Omental fat pad (tissue), 3 donors: ENCODE measurements at regions not wholly inside any gene's neighbourhood (a gene's known extent, or its start where the extent isn't known, plus 50 kb on each side); places are given as distances from the start of the nearest gene placed in this dataset.

Source experiments
- ATAC-seq: fragments of 150-250 bp; one replicate; pipeline ENCODE4 v1.9.1; 2016; ENCODE audit warnings: mild to moderate bottlenecking, moderate library complexity; ENCODE audit not compliant: low FRiP score
- DNase-seq: peaks from one replicate; pipeline ENCODE4 v3.0.0-alpha.2; 2019; ENCODE audit warnings: low spot score
- CTCF ChIP-seq, 3 donors: fragments of 450-650 bp; IDR thresholded peaks; one replicate each; pipeline ENCODE4 v1.5.1; 2016 to 2017; ENCODE audit warnings: antibody characterized with exemption in 3 of 3, mild to moderate bottlenecking in 3 of 3, moderate library complexity in 2 of 3

DNA sequence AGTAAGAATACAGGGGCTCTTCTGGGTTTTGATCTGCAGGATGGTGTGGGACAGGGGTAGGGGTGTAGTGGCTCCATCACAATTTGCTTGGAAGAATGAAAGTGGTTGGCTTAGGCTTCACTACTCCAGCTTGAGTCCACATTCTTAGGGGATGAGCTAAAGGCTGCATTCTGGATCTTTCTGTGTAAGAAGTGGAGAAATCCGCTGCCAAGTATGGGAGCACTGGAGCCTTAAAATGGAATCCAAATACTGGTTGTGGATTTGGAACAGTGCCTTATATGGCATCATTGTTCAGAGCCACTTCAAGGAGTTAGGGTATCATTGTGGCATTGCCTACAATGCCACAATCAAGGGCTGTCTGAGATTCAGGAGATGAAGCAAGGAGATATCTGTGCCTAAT lies 187.1 kb downstream of the LMO4 start:
- DNase-seq (no peak), ATAC-seq (no peak)
- TF ChIP-seq CTCF (IDR thresholded peaks at IDR 0.05): no peak

DNA sequence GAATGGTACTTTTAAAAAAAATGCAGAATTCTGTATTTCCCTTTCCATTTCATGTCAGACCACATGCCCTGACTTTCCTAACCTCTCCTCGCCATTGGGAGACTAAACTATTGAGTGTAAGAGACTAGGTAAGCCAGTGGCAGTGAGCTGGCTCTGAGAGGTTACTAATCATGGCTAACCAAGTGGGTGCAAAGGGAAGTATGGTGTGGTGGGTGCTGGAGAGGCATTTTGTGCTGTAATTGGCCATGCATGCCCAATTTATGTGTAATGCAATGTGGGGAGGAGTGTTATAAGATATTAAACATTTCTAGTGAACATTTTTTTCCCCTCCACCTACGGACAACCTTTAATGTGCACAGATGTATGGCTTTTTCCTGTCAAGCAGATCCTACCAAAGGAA lies 190.1 kb downstream of the LMO4 start:
- no peak for TF ChIP-seq CTCF (IDR thresholded peaks at IDR 0.05)
- DNase-seq (no peak), ATAC-seq (no peak)

DNA sequence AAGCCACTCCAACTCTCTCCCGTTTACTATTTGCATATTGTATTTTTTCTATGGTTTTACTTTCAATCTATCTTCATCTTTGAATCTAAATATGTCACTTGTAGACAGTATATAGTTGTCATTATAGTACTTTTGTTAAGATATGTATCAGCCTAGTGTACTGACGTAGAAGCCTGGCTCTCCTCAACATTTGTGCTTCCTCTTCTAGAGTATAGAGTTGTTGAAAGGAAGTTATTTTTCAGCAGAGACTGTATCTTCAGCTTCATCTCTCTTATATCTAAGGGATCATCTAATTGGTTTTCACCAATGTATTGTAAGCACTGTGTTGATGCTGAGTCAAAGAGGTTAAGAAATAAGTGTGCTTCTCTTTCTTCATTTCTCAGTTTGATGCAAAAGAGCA lies 192.8 kb downstream of the LMO4 start:
- DNase-seq (no peak), ATAC-seq (no peak)
- TF ChIP-seq CTCF (IDR thresholded peaks at IDR 0.05): no peak

- DNase-seq (no peak), ATAC-seq (no peak)
- no peak for TF ChIP-seq CTCF (IDR thresholded peaks at IDR 0.05)
These were observed 194.8 kb downstream of the LMO4 start for GRCh38 chr1:87523466-87523865.

DNA sequence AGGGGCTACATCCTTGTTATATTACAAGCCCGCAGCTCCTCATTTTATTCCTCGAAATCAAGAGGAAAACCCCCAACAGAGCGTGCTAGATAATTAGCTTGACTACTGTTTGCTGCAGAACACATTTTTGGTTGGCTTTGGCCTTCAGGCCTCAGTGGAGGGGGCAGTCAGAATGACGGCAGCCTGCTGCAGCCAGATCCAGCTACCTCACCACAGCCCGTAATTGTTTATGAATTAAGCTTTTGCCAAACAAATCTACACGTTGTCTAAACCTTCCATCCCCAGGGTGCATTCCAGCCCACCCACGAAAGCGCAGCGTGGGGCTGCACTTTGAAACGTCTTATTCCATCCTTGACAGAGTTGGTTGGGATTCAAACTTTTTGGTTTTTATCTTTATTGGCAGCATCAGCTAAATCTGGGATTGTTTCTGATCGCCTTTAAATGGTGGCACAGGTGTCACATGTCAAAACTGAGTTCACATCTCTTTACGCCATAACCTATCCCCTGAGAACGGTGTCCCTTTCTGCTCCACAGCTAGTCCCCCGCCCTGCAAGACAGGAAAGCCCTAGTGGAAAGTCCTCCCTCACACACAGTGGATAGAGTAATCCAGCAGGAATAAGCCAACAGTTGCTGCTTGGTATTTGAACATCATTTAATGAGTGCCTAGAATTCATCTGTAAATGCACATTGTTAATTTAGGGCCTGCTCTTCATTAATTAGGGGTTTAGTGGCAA lies 195.5 kb downstream of the LMO4 start:
- ATAC-seq: no peak
- no peak for TF ChIP-seq CTCF (IDR thresholded peaks at IDR 0.05)

GRCh38 chr1:87528754-87529517 lies 200.3 kb downstream of the LMO4 start:
- no peak for DNase-seq
- ATAC-seq: no peak
- no peak for TF ChIP-seq CTCF (IDR thresholded peaks at IDR 0.05)

More for the DNA sequence above, 195.5 kb downstream of the LMO4 start:
- no peak for DNase-seq
